ENCODE measurements at regions not wholly inside any gene's neighbourhood (a gene's known extent, or its start where the extent isn't known, plus 50 kb on each side); places are given as distances from the start of the nearest gene placed in this dataset.
A peak's percentile ranks its signal among the peaks of the same experiment; 100 is the strongest.

- intact Hi-C loops (cut with DNase I) = no loop called here
- Histone ChIP-seq H3K4me1 (no peaks in the 10 kb centered on the region), H3K4me3 (no peak overlapping the region), H3K36me3 (no peaks in the 10 kb centered on the region), H3K9me3 (no peaks in the 10 kb centered on the region), H3K27ac (no peak overlapping the region), H3K27me3 (no peaks in the 10 kb centered on the region)
- TF ChIP-seq POLR2A (IDR thresholded peaks at IDR 0.05) = no peak
- no peak for TF ChIP-seq CTCF (IDR thresholded peaks at IDR 0.05)
- TF ChIP-seq POLR2AphosphoS5 (IDR thresholded peaks at IDR 0.05; ENCODE audit: insufficient read depth in 1 of 2, low read depth in 1 of 2) = no peak
- no peak for DNase-seq (ENCODE audit: extremely low spot score in 2 of 2)
Observed at GRCh38 chr7:46654546-46655443, 733.7 kb upstream of the IGFBP3 start.

DNA sequence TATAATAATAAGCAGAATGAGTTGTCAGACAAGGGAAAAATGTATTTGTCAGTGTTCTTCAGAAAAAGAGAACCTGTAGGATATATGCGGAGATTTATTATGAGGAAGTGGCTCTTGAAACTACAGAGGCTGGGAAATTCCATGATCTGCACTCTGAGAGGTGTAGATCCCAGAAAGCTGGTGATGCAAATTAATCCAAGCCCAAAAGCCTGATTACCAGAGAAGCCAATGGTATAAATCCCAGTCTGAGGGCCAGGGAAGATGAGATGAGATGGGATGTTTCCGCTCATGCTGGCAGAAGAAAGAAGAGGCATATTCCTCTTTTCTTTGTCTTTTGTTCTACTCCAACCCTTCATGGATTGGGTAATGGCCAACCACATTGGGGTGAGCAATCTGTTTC lies 732.8 kb upstream of the IGFBP3 start:
- H3K9me3 ChIP-seq = no peaks in the 10 kb centered on the region
- DNase-seq (ENCODE audit: extremely low spot score in 2 of 2) = no peak
- intact Hi-C loops (cut with DNase I) = no loop called here
- TF ChIP-seq CTCF (IDR thresholded peaks at IDR 0.05) (no peak), POLR2AphosphoS5 (IDR thresholded peaks at IDR 0.05; ENCODE audit: insufficient read depth in 1 of 2, low read depth in 1 of 2) (no peak), POLR2A (IDR thresholded peaks at IDR 0.05) (no peak)
- H3K27ac ChIP-seq = no peak overlapping the region
- H3K36me3 ChIP-seq = no peaks in the 10 kb centered on the region
- no peaks in the 10 kb centered on the region for H3K4me1 ChIP-seq
- H3K4me3 ChIP-seq = no peak overlapping the region
- H3K27me3 ChIP-seq = no peaks in the 10 kb centered on the region

DNA sequence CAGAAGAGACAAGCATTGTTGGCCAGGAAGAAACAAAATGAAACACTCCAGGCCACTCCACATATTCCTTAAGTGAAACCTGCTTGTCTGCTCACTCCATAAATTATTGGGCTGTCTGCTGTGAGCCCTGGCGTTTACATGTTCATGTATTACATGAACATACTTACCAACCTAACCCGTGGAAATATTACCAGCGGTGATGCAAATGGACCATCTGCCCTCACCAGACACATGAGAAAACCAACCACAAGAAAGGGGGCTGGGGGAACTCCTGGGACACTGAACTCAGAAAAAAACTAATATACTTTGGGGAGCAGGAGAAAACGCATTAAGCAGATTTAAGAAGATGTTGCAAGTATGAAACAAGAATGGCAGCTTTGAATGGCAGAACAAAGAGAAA lies 731.2 kb upstream of the IGFBP3 start:
- intact Hi-C loops (cut with DNase I) = no loop called here
- Histone ChIP-seq H3K36me3 (no peaks in the 10 kb centered on the region), H3K4me3 (no peak overlapping the region), H3K4me1 (no peaks in the 10 kb centered on the region), H3K9me3 (no peaks in the 10 kb centered on the region), H3K27ac (no peak overlapping the region), H3K27me3 (no peaks in the 10 kb centered on the region)
- no peak for DNase-seq (ENCODE audit: extremely low spot score in 2 of 2)
- TF ChIP-seq CTCF (IDR thresholded peaks at IDR 0.05) = no peak
- no peak for TF ChIP-seq POLR2AphosphoS5 (IDR thresholded peaks at IDR 0.05; ENCODE audit: insufficient read depth in 1 of 2, low read depth in 1 of 2)
- TF ChIP-seq POLR2A (IDR thresholded peaks at IDR 0.05) = no peak

DNA sequence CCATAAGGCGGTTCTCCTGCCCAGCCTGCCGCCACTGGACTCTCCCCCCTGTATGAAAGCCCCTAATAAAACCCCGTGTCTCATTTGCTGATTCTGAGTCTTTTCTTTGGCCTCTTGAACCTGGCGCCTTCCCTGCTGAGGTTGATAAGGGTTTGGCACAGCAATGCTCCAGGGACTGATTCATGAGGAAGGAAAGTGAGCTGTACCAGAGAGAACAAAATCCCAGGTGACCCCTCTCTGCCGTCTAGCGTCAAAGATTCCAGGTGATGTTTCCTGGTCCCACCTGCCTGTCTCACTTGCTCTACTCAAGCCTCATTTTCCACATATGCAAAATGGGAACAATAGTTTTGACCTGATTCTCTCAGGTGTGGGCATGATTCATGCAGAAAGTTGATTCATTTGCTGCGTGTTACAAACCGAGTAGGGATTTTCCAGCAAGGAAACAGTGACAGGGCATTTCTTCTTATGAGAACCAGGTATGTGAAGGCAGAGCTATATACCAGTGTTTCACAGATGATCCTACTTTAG lies 730.6 kb upstream of the IGFBP3 start:
- Histone ChIP-seq H3K27ac (no peak overlapping the region), H3K4me3 (no peak overlapping the region), H3K36me3 (no peaks in the 10 kb centered on the region), H3K9me3 (no peaks in the 10 kb centered on the region), H3K4me1 (no peaks in the 10 kb centered on the region), H3K27me3 (no peaks in the 10 kb centered on the region)
- intact Hi-C loops (cut with DNase I) = no loop called here
- TF ChIP-seq POLR2A (IDR thresholded peaks at IDR 0.05) (no peak), CTCF (IDR thresholded peaks at IDR 0.05) (no peak), POLR2AphosphoS5 (IDR thresholded peaks at IDR 0.05; ENCODE audit: insufficient read depth in 1 of 2, low read depth in 1 of 2) (no peak)
- no peak for DNase-seq (ENCODE audit: extremely low spot score in 2 of 2)

DNA sequence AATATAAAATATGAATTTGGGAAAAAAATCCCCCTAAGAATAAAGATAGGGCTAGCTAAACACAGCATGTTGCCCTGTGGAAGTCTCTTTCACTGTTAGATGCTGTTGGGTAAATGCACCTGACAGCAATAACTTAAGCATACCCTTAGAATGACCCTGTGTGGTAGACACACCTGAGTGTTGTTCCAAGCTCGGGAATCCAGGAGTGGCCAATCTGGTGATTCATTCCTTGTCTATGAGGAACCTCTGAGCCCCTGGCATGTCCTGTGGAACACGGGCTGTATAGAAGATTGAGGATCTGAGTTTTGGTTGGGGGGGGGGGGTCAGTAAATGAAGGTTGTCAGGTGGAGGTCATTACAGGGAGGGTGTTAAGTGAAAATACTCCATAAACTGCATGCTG lies 730.0 kb upstream of the IGFBP3 start:
- intact Hi-C loops (cut with DNase I) = no loop called here
- no peak for DNase-seq (ENCODE audit: extremely low spot score in 2 of 2)
- no peaks in the 10 kb centered on the region for H3K27me3 ChIP-seq
- H3K9me3 ChIP-seq = no peaks in the 10 kb centered on the region
- no peak overlapping the region for H3K27ac ChIP-seq
- no peaks in the 10 kb centered on the region for H3K4me1 ChIP-seq
- H3K36me3 ChIP-seq = no peaks in the 10 kb centered on the region
- TF ChIP-seq POLR2A (IDR thresholded peaks at IDR 0.05) (no peak), POLR2AphosphoS5 (IDR thresholded peaks at IDR 0.05; ENCODE audit: insufficient read depth in 1 of 2, low read depth in 1 of 2) (peak in 1 of 2 donors; percentile 45)
- no peak overlapping the region for H3K4me3 ChIP-seq
